Astrocyte of the cerebellum (primary cell): ENCODE measurements at regions not wholly inside any gene's neighbourhood (a gene's known extent, or its start where the extent isn't known, plus 50 kb on each side); places are given as distances from the start of the nearest gene placed in this dataset.

Experiments used
- DNase-seq: peaks from one replicate; pipeline ENCODE4 v3.0.0-alpha.2; 2011; ENCODE audit warnings: low read depth
- H3K4me3 ChIP-seq: 2 replicates; pipeline ENCODE4 v1.5.1; 2011; ENCODE audit warnings: mild to moderate bottlenecking, low read depth, low read length, moderate library complexity
- in situ Hi-C: cut with HindIII; loops from 2 replicates; pipeline ENCODE4 v1.10.0; 2017; ENCODE audit warnings: low sequenced_read_pairs
- TF ChIP-seq, protein P1 (sequence below): IDR thresholded peaks from 2 replicates; pipeline ENCODE4 v1.5.1; 2012; ENCODE audit warnings: low read length, low read depth, moderate library complexity, mild to moderate bottlenecking; ENCODE audit errors: missing control alignments

GRCh38 chr18:66342577-66342976 is 261.3 kb downstream of the CDH19 start:
- H3K4me3 ChIP-seq = no peak overlapping the region
- in situ Hi-C loops = no loop called here
- TF ChIP-seq, protein P1, sequence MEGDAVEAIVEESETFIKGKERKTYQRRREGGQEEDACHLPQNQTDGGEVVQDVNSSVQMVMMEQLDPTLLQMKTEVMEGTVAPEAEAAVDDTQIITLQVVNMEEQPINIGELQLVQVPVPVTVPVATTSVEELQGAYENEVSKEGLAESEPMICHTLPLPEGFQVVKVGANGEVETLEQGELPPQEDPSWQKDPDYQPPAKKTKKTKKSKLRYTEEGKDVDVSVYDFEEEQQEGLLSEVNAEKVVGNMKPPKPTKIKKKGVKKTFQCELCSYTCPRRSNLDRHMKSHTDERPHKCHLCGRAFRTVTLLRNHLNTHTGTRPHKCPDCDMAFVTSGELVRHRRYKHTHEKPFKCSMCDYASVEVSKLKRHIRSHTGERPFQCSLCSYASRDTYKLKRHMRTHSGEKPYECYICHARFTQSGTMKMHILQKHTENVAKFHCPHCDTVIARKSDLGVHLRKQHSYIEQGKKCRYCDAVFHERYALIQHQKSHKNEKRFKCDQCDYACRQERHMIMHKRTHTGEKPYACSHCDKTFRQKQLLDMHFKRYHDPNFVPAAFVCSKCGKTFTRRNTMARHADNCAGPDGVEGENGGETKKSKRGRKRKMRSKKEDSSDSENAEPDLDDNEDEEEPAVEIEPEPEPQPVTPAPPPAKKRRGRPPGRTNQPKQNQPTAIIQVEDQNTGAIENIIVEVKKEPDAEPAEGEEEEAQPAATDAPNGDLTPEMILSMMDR = no peak
- no peak for DNase-seq

DNA sequence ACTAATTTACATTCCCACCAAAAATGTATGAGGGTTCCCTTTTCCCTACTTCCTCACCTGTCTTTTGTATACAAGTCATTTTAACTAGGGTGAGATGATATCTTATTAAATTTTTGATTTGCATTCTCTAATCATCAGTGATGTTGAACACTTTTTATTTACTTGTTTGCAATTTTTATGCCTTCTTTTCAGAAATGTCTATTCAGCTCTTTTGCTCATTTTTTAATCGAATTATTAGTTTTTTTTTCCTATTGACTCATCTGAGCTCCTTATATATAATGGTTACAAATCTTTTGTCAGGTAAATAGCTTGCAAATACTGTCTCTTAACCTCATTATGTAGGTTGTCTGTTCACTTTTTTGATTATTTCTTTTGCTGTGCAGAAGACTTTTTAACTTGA is 269.4 kb downstream of the CDH19 start:
- H3K4me3 ChIP-seq = no peak overlapping the region
- TF ChIP-seq, protein P1 = no peak
- DNase-seq = no peak
- in situ Hi-C loops = no loop called here

GRCh38 chr18:66329716-66330115 is 274.2 kb downstream of the CDH19 start:
- no peak overlapping the region for H3K4me3 ChIP-seq
- DNase-seq = no peak
- in situ Hi-C loops = no loop called here
- TF ChIP-seq, protein P1 = no peak

- DNase-seq = no peak
- no peak overlapping the region for H3K4me3 ChIP-seq
- TF ChIP-seq, protein P1 = no peak
- in situ Hi-C loops = no loop called here
Observed at GRCh38 chr18:66328296-66328878, 275.5 kb downstream of the CDH19 start.

DNA sequence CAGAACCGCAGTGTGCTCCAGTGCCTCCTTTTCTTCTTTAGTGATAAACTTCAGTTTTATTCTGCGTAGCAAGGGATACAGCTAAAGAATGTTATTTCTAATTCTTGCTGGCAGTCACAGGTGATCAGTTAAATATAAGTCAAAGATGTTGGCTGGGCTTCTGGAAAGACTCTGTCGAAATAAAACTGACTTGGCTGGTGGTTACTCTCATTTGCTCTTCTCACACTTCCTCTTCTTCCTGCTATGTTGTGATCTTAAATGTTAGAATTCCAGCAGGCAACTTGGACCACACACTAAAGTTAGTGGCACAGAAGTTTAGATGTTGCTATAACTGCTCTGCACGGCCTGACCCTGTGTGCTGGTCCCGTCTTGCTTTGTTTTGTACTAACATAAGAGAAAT is 278.6 kb downstream of the CDH19 start:
- in situ Hi-C loops = no loop called here
- H3K4me3 ChIP-seq = no peak overlapping the region
- TF ChIP-seq, protein P1 = no peak
- DNase-seq = no peak

GRCh38 chr18:66324616-66325015 is 279.3 kb downstream of the CDH19 start:
- no peak for DNase-seq
- in situ Hi-C loops = no loop called here
- TF ChIP-seq, protein P1 = no peak
- no peak overlapping the region for H3K4me3 ChIP-seq
